Heart right ventricle (tissue), 16 donors: ENCODE measurements at regions not wholly inside any gene's neighbourhood (a gene's known extent, or its start where the extent isn't known, plus 50 kb on each side); places are given as distances from the start of the nearest gene placed in this dataset.

Experiments
- ATAC-seq, 8 donors: fragments of 200-7000 bp; cut with Tn5 transposase; one replicate each; pipeline ENCODE4 v1.9.1; 2020; ENCODE audit warnings: mild to moderate bottlenecking in 8 of 8, moderate library complexity in 8 of 8, moderate number of reproducible peaks in 1 of 8
- DNase-seq, 2 donors: peaks; one replicate each; pipeline ENCODE4 v3.0.0-alpha.2; 2020
- H3K27ac ChIP-seq, 10 donors: fragments of 200-600 bp; sonication (generic) in 2 of 10; one replicate each; pipeline versions ENCODE4 v1.5.0 to v1.8.0; 2020 to 2022; ENCODE audit warnings: mild to moderate bottlenecking in 3 of 10
- H3K27me3 ChIP-seq, 7 donors: fragments of 200-600 bp; one replicate each; pipeline ENCODE4 v1.8.0; 2021 to 2022; ENCODE audit warnings: mild to moderate bottlenecking in 2 of 7
- H3K36me3 ChIP-seq, 9 donors: fragments of 200-600 bp; sonication (generic) in 1 of 9; one replicate each; pipeline versions ENCODE4 v1.5.0 to v1.8.0; 2020 to 2022; ENCODE audit warnings: mild to moderate bottlenecking in 2 of 9
- H3K4me1 ChIP-seq, 9 donors: fragments of 200-600 bp; sonication (generic) in 1 of 9; one replicate each; pipeline versions ENCODE4 v1.5.0 to v1.8.0; 2020 to 2022; ENCODE audit warnings: mild to moderate bottlenecking in 4 of 9
- H3K4me3 ChIP-seq, 10 donors: fragments of 200-600 bp; sonication (generic) in 2 of 10; one replicate each; pipeline versions ENCODE4 v1.5.0 to v1.8.0; 2020 to 2022; ENCODE audit warnings: mild to moderate bottlenecking in 7 of 10, moderate library complexity in 2 of 10
- H3K9me3 ChIP-seq, 11 donors: fragments of 200-600 bp in 10 of 11; sonication (generic) in 2 of 11; one replicate each; pipeline versions ENCODE4 v1.5.0 to v1.8.0; 2013 to 2022; ENCODE audit warnings: mild to moderate bottlenecking in 2 of 11, control low read depth in 1 of 11, moderate library complexity in 1 of 11
- CTCF ChIP-seq, 9 donors: fragments of 200-600 bp; sonication (generic) in 2 of 9; IDR thresholded peaks; one replicate each; pipeline versions ENCODE4 v1.5.0 to v1.8.0; 2021 to 2022; ENCODE audit warnings: antibody characterized with exemption in 9 of 9, mild to moderate bottlenecking in 5 of 9, moderate library complexity in 1 of 9
- WGBS, 2 donors: extraction: QIAGEN DNeasy Blood & Tissue Kit; methylation state at CpG; one replicate each; pipeline ENCODE4 v1.1.7; 2013; ENCODE audit warnings: inconsistent platforms in 1 of 2; 5-methylcytosine and 5-hydroxymethylcytosine counted together
- intact Hi-C, 10 donors: fragments of 100-400 bp; cut with DNase I; formaldehyde crosslinking; loops; one replicate each; pipeline versions ENCODE4 v1.11.1 to v1.14.2; 2022
- donor health status: Arrhythmogenic right ventricular cardiomyopathy.
- donor health status: ischemic (EF 13 %, LVEDD 7.1; RV severe dilation, severe dysfunction).
- donor health status: healthy with polysubstance abuse.
- donor health status: DM: no; HTN: yes; CAD: no.
- donor health status: DM: no; HTN: no; CAD: no.
- donor health status: ischemic (EF 25% LVEDD 6.9; RV normal size, moderate dysfunction).
- donor health status: ischemic (EF 25% LVEDD 5.7; RV mildly dilated, moderate dysfunction).
- donor health status: healthy.
- donor health status: DM: yes; HTN: yes; CAD: no.
- donor health status: Ischemic cardiomyopathy.
- donor health status: ischemic (EF 35%, LVEDD 5.7; RV mildly dilated, moderate dysfunction).
- donor health status: nonischemic (EF 11% LVEDD 7.7; RV severe dilation, severe dysfunction).
- donor health status: DM: yes; HTN: yes; CAD: no.
- donor health status: PGD.
- donor health status: ischemic (EF 29% LVEDD 5.4; RV normal size, mild dysfunction).
- donor health status: nonischemic (EF 23%, LVEDD 6.1; RV moderate dilation, normal function).

DNA sequence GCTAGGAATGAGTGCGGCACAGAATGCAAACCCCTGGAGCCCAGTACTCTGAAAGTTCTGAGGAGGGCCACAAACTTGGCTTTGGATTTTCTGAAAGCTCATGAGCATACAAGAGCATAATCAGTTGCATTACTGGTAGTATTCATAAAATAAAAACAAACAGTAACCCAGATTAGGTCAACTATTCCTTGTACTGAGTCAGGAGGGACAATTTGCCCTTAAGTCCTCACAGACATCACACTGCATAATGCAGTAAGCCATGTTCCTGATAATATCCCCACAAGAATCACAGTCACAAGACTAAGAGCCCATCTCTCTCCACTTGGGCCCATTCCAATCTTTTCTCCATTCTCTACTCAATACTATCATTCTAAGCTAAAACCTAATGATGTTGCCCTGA, 126.9 kb upstream of the NEIL3 start:
- no peaks in the 10 kb centered on the region for H3K4me1 ChIP-seq
- TF ChIP-seq CTCF (IDR thresholded peaks at IDR 0.05) = no peak
- 80% methylated on average over 1 of the region's 1 CpG for whole genome bisulfite sequencing, 2 donors
- H3K27me3 ChIP-seq = no peaks in the 10 kb centered on the region
- H3K27ac ChIP-seq = no peak overlapping the region
- no peaks in the 10 kb centered on the region for H3K36me3 ChIP-seq
- intact Hi-C loops = no loop called here
- H3K4me3 ChIP-seq = no peak overlapping the region
- ATAC-seq (no peak), DNase-seq (no peak)
- peaks cover 0 to 2% (median 0%) of the 10 kb centered on the region in 11 donors for H3K9me3 ChIP-seq

DNA sequence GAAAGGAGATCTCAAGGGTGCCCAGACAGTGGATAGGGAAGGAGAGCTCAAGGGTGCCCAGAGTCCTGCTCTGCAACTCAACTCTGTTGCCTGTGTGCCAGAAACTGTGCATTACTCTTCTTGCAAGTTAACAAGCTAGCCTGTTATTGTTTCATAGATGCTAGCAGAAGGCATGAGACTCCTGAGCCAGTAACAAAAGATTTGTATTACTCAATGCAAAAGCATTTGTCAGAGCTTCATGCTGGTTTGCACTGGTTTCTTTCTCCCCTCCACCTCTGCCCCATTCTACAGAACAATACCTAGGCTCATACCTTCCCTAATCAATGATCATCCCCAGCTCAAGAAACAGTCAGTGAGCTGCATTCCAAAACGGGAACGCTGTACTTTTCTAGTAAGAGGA, 124.5 kb upstream of the NEIL3 start:
- no peak for TF ChIP-seq CTCF (IDR thresholded peaks at IDR 0.05)
- Histone ChIP-seq H3K27me3 (no peaks in the 10 kb centered on the region), H3K27ac (no peak overlapping the region), H3K4me1 (no peaks in the 10 kb centered on the region), H3K36me3 (no peaks in the 10 kb centered on the region), H3K9me3 (no peaks in the 10 kb centered on the region), H3K4me3 (no peak overlapping the region)
- intact Hi-C loops = no loop called here
- DNase-seq = no peak
- ATAC-seq = no peak
- 70% methylated on average over 2 of the region's 2 CpGs for WGBS, 2 donors

DNA sequence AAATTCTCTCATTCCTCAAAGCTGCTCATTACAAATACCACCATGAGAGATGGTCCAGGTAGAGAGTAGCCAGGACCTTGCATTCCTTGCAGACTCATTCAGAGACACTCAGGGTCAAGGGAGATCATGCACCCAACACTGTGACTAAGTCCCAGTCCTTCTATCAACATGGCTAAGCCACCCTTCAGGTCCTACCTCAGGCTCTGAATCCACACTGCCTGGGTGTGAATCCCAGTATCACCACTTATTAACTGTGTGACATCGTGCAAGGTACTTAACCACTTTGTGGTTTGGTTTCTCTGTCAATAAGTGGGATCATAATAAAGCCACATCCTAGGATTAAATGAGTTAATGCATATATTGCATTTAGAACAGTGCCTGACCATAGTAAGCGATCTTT, 124.1 kb upstream of the NEIL3 start:
- no peak for TF ChIP-seq CTCF (IDR thresholded peaks at IDR 0.05)
- no peaks in the 10 kb centered on the region for H3K4me1 ChIP-seq
- WGBS, 2 donors = 84 to 86% methylated on average over 2 of the region's 2 CpGs
- H3K9me3 ChIP-seq = no peaks in the 10 kb centered on the region
- no peak overlapping the region for H3K27ac ChIP-seq
- intact Hi-C loops = no loop called here
- ATAC-seq (no peak), DNase-seq (no peak)
- H3K36me3 ChIP-seq = no peaks in the 10 kb centered on the region
- H3K27me3 ChIP-seq = no peaks in the 10 kb centered on the region
- H3K4me3 ChIP-seq = no peak overlapping the region

- no peak for ATAC-seq
- 56 to 70% methylated on average over 2 of the region's 2 CpGs for WGBS, 2 donors
- TF ChIP-seq CTCF (IDR thresholded peaks at IDR 0.05) = no peak
- Histone ChIP-seq H3K9me3 (no peaks in the 10 kb centered on the region), H3K27me3 (no peaks in the 10 kb centered on the region), H3K4me1 (no peaks in the 10 kb centered on the region), H3K36me3 (no peaks in the 10 kb centered on the region), H3K27ac (no peak overlapping the region), H3K4me3 (no peak overlapping the region)
- intact Hi-C loops = no loop called here
- DNase-seq = no peak
These were observed 122.3 kb upstream of the NEIL3 start for GRCh38 chr4:177187371-177187770.
